HT-29 (cell line): ENCODE measurements at regions not wholly inside any gene's neighbourhood (a gene's known extent, or its start where the extent isn't known, plus 50 kb on each side); places are given as distances from the start of the nearest gene placed in this dataset.
"Not testable (repeated sequence)": the region's sequence is repeated elsewhere in the genome, so short reads cannot be mapped to it uniquely, and the experiment has no call there.

Experiments used
- DNase-seq: peaks from one replicate; pipeline ENCODE4 v3.0.0-alpha.2; 2015; ENCODE audit warnings: low spot score

GRCh38 chr10:84700668-84701369 is 372.4 kb downstream of the CCSER2 start:
- no peak for DNase-seq

- DNase-seq = no peak
Measured at GRCh38 chr10:84701370-84701720, 373.0 kb downstream of the CCSER2 start.

GRCh38 chr10:84704101-84704500 is 375.7 kb downstream of the CCSER2 start:
- DNase-seq = no peak

GRCh38 chr10:84706431-84706830 is 378.0 kb downstream of the CCSER2 start:
- DNase-seq = no peak

- no peak for DNase-seq
Measured at GRCh38 chr10:84706875-84707274, 378.5 kb downstream of the CCSER2 start.

GRCh38 chr10:84715911-84716310 is 387.5 kb downstream of the CCSER2 start:
- peak; percentile 65 for DNase-seq

GRCh38 chr10:84718877-84719616 is 390.7 kb downstream of the CCSER2 start:
- no peak for DNase-seq

- no peak for DNase-seq
Measured at GRCh38 chr10:84719687-84720086, 391.3 kb downstream of the CCSER2 start.

- DNase-seq = no peak
Measured at GRCh38 chr10:84727398-84727797, 399.0 kb downstream of the CCSER2 start.

GRCh38 chr10:84739126-84739525 is 410.7 kb downstream of the CCSER2 start:
- not testable (repeated sequence) for DNase-seq

GRCh38 chr10:84739641-84740040 is 411.3 kb downstream of the CCSER2 start:
- DNase-seq = no peak

- DNase-seq = peak; percentile 26
Measured at GRCh38 chr10:84743483-84743882, 415.1 kb downstream of the CCSER2 start.

GRCh38 chr10:84755311-84755710 is 426.9 kb downstream of the CCSER2 start:
- no peak for DNase-seq

- DNase-seq = not testable (repeated sequence)
Measured at GRCh38 chr10:84756653-84757052, 428.3 kb downstream of the CCSER2 start.

- DNase-seq = not testable (repeated sequence)
Measured at GRCh38 chr10:84761994-84762614, 433.7 kb downstream of the CCSER2 start.

GRCh38 chr10:84762754-84763394 is 434.5 kb downstream of the CCSER2 start:
- no peak for DNase-seq

GRCh38 chr10:84763965-84764364 is 435.6 kb downstream of the CCSER2 start:
- no peak for DNase-seq

- no peak for DNase-seq
Measured at GRCh38 chr10:84765086-84765485, 436.7 kb downstream of the CCSER2 start.

GRCh38 chr10:84765656-84766055 is 437.3 kb downstream of the CCSER2 start:
- DNase-seq = peak; percentile 6

GRCh38 chr10:84766923-84767322 is 438.5 kb downstream of the CCSER2 start:
- DNase-seq = no peak

- DNase-seq = no peak
Measured at GRCh38 chr10:84768132-84768531, 439.7 kb downstream of the CCSER2 start.

- no peak for DNase-seq
Measured at GRCh38 chr10:84770824-84771223, 442.4 kb downstream of the CCSER2 start.
